HL-60 (cell line): ENCODE measurements at regions not wholly inside any gene's neighbourhood (a gene's known extent, or its start where the extent isn't known, plus 50 kb on each side); places are given as distances from the start of the nearest gene placed in this dataset.

ENCODE experiments used
- POLR2AphosphoS5 ChIP-seq: IDR thresholded peaks from 2 replicates; pipeline ENCODE4 v1.6.1; 2012; ENCODE audit warnings: low read depth
- SPI1 ChIP-seq: IDR thresholded peaks from 2 replicates; pipeline ENCODE4 v1.6.1; 2012; ENCODE audit warnings: low read depth, mild to moderate bottlenecking, borderline replicate concordance
- TF ChIP-seq, protein P1 (sequence below): IDR thresholded peaks from one replicate; pipeline ENCODE4 v1.5.1; 2011; ENCODE audit warnings: low read length, control low read depth, inconsistent platforms; ENCODE audit not compliant: insufficient read depth
- TF ChIP-seq, protein P2 (sequence below): IDR thresholded peaks from 2 replicates; pipeline ENCODE4 v1.6.1; 2012; ENCODE audit warnings: low read depth; ENCODE audit not compliant: insufficient replicate concordance

GRCh38 chr5:66339896-66340295 is 195.8 kb downstream of the SREK1 start:
- TF ChIP-seq SPI1: no peak
- TF ChIP-seq, protein P1, sequence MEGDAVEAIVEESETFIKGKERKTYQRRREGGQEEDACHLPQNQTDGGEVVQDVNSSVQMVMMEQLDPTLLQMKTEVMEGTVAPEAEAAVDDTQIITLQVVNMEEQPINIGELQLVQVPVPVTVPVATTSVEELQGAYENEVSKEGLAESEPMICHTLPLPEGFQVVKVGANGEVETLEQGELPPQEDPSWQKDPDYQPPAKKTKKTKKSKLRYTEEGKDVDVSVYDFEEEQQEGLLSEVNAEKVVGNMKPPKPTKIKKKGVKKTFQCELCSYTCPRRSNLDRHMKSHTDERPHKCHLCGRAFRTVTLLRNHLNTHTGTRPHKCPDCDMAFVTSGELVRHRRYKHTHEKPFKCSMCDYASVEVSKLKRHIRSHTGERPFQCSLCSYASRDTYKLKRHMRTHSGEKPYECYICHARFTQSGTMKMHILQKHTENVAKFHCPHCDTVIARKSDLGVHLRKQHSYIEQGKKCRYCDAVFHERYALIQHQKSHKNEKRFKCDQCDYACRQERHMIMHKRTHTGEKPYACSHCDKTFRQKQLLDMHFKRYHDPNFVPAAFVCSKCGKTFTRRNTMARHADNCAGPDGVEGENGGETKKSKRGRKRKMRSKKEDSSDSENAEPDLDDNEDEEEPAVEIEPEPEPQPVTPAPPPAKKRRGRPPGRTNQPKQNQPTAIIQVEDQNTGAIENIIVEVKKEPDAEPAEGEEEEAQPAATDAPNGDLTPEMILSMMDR: no peak
- TF ChIP-seq, protein P2, sequence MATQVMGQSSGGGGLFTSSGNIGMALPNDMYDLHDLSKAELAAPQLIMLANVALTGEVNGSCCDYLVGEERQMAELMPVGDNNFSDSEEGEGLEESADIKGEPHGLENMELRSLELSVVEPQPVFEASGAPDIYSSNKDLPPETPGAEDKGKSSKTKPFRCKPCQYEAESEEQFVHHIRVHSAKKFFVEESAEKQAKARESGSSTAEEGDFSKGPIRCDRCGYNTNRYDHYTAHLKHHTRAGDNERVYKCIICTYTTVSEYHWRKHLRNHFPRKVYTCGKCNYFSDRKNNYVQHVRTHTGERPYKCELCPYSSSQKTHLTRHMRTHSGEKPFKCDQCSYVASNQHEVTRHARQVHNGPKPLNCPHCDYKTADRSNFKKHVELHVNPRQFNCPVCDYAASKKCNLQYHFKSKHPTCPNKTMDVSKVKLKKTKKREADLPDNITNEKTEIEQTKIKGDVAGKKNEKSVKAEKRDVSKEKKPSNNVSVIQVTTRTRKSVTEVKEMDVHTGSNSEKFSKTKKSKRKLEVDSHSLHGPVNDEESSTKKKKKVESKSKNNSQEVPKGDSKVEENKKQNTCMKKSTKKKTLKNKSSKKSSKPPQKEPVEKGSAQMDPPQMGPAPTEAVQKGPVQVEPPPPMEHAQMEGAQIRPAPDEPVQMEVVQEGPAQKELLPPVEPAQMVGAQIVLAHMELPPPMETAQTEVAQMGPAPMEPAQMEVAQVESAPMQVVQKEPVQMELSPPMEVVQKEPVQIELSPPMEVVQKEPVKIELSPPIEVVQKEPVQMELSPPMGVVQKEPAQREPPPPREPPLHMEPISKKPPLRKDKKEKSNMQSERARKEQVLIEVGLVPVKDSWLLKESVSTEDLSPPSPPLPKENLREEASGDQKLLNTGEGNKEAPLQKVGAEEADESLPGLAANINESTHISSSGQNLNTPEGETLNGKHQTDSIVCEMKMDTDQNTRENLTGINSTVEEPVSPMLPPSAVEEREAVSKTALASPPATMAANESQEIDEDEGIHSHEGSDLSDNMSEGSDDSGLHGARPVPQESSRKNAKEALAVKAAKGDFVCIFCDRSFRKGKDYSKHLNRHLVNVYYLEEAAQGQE: no peak
- TF ChIP-seq POLR2AphosphoS5: no peak
